Chondrocyte (in vitro differentiated cells): ENCODE measurements at regions not wholly inside any gene's neighbourhood (a gene's known extent, or its start where the extent isn't known, plus 50 kb on each side); places are given as distances from the start of the nearest gene placed in this dataset.
"Not testable (repeated sequence)": the region's sequence is repeated elsewhere in the genome, so short reads cannot be mapped to it uniquely, and the experiment has no call there.

Experiments
- DNase-seq: peaks from one replicate; pipeline ENCODE4 v3.0.0; 2021; ENCODE audit warnings: mixed read lengths, low spot score
- H3K27ac Mint-ChIP-seq: one replicate; pipeline ENCODE4 v1.8.0; 2021; ENCODE audit warnings: mild to moderate bottlenecking, moderate library complexity, mixed read lengths; ENCODE audit not compliant: unreplicated experiment
- H3K27me3 Mint-ChIP-seq: 2 replicates; pipeline ENCODE4 v1.8.0; 2021; ENCODE audit warnings: low read depth, mixed read lengths
- H3K36me3 Mint-ChIP-seq: 2 replicates; pipeline ENCODE4 v1.8.0; 2021; ENCODE audit warnings: low read depth, mixed read lengths
- H3K4me1 Mint-ChIP-seq: 2 replicates; pipeline ENCODE4 v1.8.0; 2021; ENCODE audit warnings: low read depth, mild to moderate bottlenecking, mixed read lengths
- H3K4me3 Mint-ChIP-seq: one replicate; pipeline ENCODE4 v1.8.0; 2021; ENCODE audit warnings: mild to moderate bottlenecking, moderate library complexity, mixed read lengths; ENCODE audit not compliant: unreplicated experiment
- H3K9me3 Mint-ChIP-seq: 2 replicates; pipeline ENCODE4 v1.8.0; 2021; ENCODE audit warnings: low read depth, mixed read lengths
- TF ChIP-seq, protein P1 (sequence below): fragments of 200-600 bp; sonication (generic); IDR thresholded peaks from 2 replicates; pipeline ENCODE4 v1.5.0; 2021; ENCODE audit warnings: antibody characterized with exemption, mild to moderate bottlenecking, moderate library complexity

- H3K27me3 Mint-ChIP-seq, result no peaks in the 10 kb centered on the region
- DNase-seq, result no peak
- peaks cover 43% of the 10 kb centered on the region for H3K9me3 Mint-ChIP-seq
- no peak overlapping the region for H3K4me3 Mint-ChIP-seq
- peaks cover 7% of the 10 kb centered on the region for H3K36me3 Mint-ChIP-seq
- no peaks in the 10 kb centered on the region for H3K4me1 Mint-ChIP-seq
- TF ChIP-seq, protein P1, sequence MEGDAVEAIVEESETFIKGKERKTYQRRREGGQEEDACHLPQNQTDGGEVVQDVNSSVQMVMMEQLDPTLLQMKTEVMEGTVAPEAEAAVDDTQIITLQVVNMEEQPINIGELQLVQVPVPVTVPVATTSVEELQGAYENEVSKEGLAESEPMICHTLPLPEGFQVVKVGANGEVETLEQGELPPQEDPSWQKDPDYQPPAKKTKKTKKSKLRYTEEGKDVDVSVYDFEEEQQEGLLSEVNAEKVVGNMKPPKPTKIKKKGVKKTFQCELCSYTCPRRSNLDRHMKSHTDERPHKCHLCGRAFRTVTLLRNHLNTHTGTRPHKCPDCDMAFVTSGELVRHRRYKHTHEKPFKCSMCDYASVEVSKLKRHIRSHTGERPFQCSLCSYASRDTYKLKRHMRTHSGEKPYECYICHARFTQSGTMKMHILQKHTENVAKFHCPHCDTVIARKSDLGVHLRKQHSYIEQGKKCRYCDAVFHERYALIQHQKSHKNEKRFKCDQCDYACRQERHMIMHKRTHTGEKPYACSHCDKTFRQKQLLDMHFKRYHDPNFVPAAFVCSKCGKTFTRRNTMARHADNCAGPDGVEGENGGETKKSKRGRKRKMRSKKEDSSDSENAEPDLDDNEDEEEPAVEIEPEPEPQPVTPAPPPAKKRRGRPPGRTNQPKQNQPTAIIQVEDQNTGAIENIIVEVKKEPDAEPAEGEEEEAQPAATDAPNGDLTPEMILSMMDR, result no peak
- no peak overlapping the region for H3K27ac Mint-ChIP-seq
These were observed 211.2 kb upstream of the PDZRN3 start for GRCh38 chr3:73835945-73836344.

DNA sequence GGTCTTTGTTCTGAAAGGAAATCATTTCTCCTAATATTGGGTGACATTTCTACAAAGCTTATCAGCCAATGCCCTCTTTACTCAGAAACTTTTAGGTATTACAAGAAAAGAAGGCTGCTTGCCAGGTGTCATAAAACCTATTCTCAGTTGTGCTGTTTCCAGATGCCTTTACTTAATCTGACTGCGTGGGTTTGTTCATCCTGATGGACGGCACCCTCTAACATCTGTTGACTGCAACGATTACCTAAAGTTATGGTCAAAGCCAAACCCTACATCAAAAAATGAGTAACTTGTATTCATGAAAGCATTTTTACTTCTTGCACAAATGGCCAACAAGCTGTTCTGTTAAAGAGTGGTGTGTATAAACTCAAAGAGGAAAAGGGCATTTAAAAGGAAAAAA lies 207.7 kb upstream of the PDZRN3 start:
- H3K9me3 Mint-ChIP-seq, result peaks cover 28% of the 10 kb centered on the region
- DNase-seq, result no peak
- peaks cover 7% of the 10 kb centered on the region for H3K36me3 Mint-ChIP-seq
- no peak overlapping the region for H3K4me3 Mint-ChIP-seq
- TF ChIP-seq, protein P1, result no peak
- no peak overlapping the region for H3K27ac Mint-ChIP-seq
- H3K4me1 Mint-ChIP-seq, result peaks cover 15% of the 10 kb centered on the region
- H3K27me3 Mint-ChIP-seq, result no peaks in the 10 kb centered on the region

GRCh38 chr3:73828348-73828747 lies 203.6 kb upstream of the PDZRN3 start:
- peaks cover 20% of the 10 kb centered on the region for H3K4me1 Mint-ChIP-seq
- no peaks in the 10 kb centered on the region for H3K9me3 Mint-ChIP-seq
- H3K27ac Mint-ChIP-seq, result no peak overlapping the region
- DNase-seq, result no peak
- no peak overlapping the region for H3K4me3 Mint-ChIP-seq
- H3K27me3 Mint-ChIP-seq, result no peaks in the 10 kb centered on the region
- no peaks in the 10 kb centered on the region for H3K36me3 Mint-ChIP-seq
- TF ChIP-seq, protein P1, result no peak

- Mint-ChIP-seq H3K9me3 (no peaks in the 10 kb centered on the region), H3K4me1 (peaks cover 24% of the 10 kb centered on the region), H3K36me3 (no peaks in the 10 kb centered on the region), H3K4me3 (no peak overlapping the region), H3K27me3 (no peaks in the 10 kb centered on the region), H3K27ac (peak overlapping the region; percentile 18)
- TF ChIP-seq, protein P1, result no peak
- DNase-seq, result no peak
These were observed 203.0 kb upstream of the PDZRN3 start for GRCh38 chr3:73827725-73828211.

DNA sequence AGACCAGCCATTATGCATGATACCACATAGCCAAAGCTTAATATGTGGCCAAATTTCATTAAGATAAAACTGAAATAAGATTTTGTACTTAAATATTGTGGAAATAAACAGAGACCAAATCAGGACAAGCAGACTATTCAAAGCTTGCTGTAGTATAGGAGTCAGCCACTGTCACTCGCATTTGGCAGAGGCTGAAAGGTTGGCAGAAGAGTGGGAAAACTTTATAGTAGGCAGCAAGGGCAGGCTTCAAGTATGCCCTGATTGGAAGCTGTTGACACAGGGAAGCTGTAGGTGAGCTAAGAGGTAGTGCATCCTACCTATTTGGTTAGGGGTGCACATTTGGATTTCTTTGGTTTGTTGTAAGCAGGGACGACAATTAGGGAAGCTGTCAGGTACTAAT lies 202.5 kb upstream of the PDZRN3 start:
- TF ChIP-seq, protein P1, result no peak
- no peaks in the 10 kb centered on the region for H3K27me3 Mint-ChIP-seq
- peaks cover under 1% of the 10 kb centered on the region for H3K9me3 Mint-ChIP-seq
- DNase-seq, result no peak
- no peaks in the 10 kb centered on the region for H3K36me3 Mint-ChIP-seq
- no peak overlapping the region for H3K4me3 Mint-ChIP-seq
- H3K4me1 Mint-ChIP-seq, result peaks cover 27% of the 10 kb centered on the region
- no peak overlapping the region for H3K27ac Mint-ChIP-seq

DNA sequence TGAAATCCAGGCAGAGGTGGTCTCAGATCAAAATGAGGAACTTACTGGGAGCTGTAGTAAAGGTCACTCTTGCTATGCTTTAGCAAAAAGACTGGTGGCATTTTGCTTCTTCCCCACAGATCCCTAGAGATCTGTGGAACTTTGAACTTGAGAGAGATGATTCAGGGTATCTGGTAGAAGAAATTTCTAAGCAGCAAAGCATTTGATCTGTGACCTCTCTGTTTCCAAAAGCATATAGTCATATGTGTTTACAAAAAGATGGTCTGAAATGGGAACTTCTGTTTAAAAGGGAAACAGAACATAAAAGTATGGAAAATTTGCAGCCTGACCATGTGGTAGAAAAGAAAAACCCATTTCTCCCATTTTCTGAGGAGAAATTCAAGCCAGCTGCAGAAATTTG lies 196.2 kb upstream of the PDZRN3 start:
- DNase-seq, H3K27me3 Mint-ChIP-seq: not testable (repeated sequence)
- H3K27ac Mint-ChIP-seq, result peak overlapping the region; percentile 76

More for the DNA sequence above, 196.2 kb upstream of the PDZRN3 start:
- H3K9me3 Mint-ChIP-seq, result peaks cover 12% of the 10 kb centered on the region
- not testable (repeated sequence) for H3K4me3 Mint-ChIP-seq, H3K36me3 Mint-ChIP-seq
- peaks cover 24% of the 10 kb centered on the region for H3K4me1 Mint-ChIP-seq
